ENCODE measurements at regions not wholly inside any gene's neighbourhood (a gene's known extent, or its start where the extent isn't known, plus 50 kb on each side); places are given as distances from the start of the nearest gene placed in this dataset.

GRCh38 chr6:43915986-43916923 lies 146.2 kb downstream of the VEGFA start:
- TF ChIP-seq POLR2A (IDR thresholded peaks at IDR 0.05; ENCODE audit: extremely low read depth, insufficient read length) = no peak
- no peak for TF ChIP-seq CTCF (IDR thresholded peaks at IDR 0.05; ENCODE audit: low read depth, low read length)
- no peak for TF ChIP-seq MYC (IDR thresholded peaks at IDR 0.05; ENCODE audit: low read depth, low read length)
- TF ChIP-seq MAX (IDR thresholded peaks at IDR 0.05; ENCODE audit: low read depth, low read length) = no peak

All from NB4 (cell line).